H1 (cell line): ENCODE measurements at regions not wholly inside any gene's neighbourhood (a gene's known extent, or its start where the extent isn't known, plus 50 kb on each side); places are given as distances from the start of the nearest gene placed in this dataset.

Source experiments
- CTCF ChIA-PET: fragments of 300-600 bp; sonication (Branson Sonifier 250); formaldehyde crosslinking; loops from one replicate; lab custom pipeline; 2021; ENCODE audit not compliant: partially characterized antibody; lab: Charles Lee
- POLR2A ChIA-PET: fragments of 300-600 bp; sonication (Branson Sonifier 250); formaldehyde crosslinking; loops from one replicate; lab custom pipeline; 2021; ENCODE audit warnings: inconsistent platforms; ENCODE audit not compliant: partially characterized antibody; lab: Charles Lee
- DNase-seq, 2 experiments: peaks; one replicate each; pipeline versions ENCODE4 v3.0.0 to v3.0.0-alpha.2; 2010 to 2022; ENCODE audit warnings: low spot score in 2 of 2, low read depth in 1 of 2, mixed read lengths in 1 of 2
- FAIRE-seq: peaks from 2 replicates; lab custom pipeline; 2011; peaks lifted over from hg19 to GRCh38; lab: Jason Lieb, UNC
- H2AFZ ChIP-seq: 2 replicates; pipeline ENCODE4 v1.8.1; 2012; ENCODE audit warnings: low read length, inconsistent platforms
- H2AK5ac ChIP-seq: 2 replicates; pipeline ENCODE4 v1.6.1; 2013; ENCODE audit warnings: low read depth, low read length
- H2BK120ac ChIP-seq: replicated peaks from 2 replicates; pipeline ENCODE3; 2013; ENCODE audit warnings: low read depth, low read length, inconsistent platforms
- H2BK12ac ChIP-seq: 2 replicates; pipeline ENCODE4 v1.6.1; 2013; ENCODE audit warnings: low read depth, low read length
- H2BK15ac ChIP-seq: 2 replicates; pipeline ENCODE4 v1.6.1; 2013; ENCODE audit warnings: low read length
- H2BK20ac ChIP-seq: 2 replicates; pipeline ENCODE4 v1.6.1; 2013; ENCODE audit warnings: low read length
- H2BK5ac ChIP-seq: 2 replicates; pipeline ENCODE4 v1.6.1; 2013; ENCODE audit warnings: low read depth, low read length
- H3K14ac ChIP-seq: 2 replicates; pipeline ENCODE4 v1.6.1; 2013; ENCODE audit warnings: inconsistent platforms; ENCODE audit not compliant: insufficient read length
- H3K18ac ChIP-seq: 2 replicates; pipeline ENCODE4 v1.6.1; 2013; ENCODE audit warnings: low read length; ENCODE audit errors: extremely low read depth
- H3K23ac ChIP-seq: 2 replicates; pipeline ENCODE4 v1.6.1; 2013; ENCODE audit warnings: inconsistent platforms; ENCODE audit not compliant: insufficient read length
- H3K23me2 ChIP-seq: 2 replicates; pipeline ENCODE4 v1.6.1; 2013; ENCODE audit warnings: low read depth, low read length
- H3K27ac ChIP-seq: 2 replicates; pipeline ENCODE4 v1.6.1; 2011; ENCODE audit warnings: low read depth, low read length, inconsistent platforms
- H3K27me3 ChIP-seq, 4 experiments: replicated peaks in 1 of 4; 1 replicate in 1 of 4; 2 replicates in 3 of 4; pipeline versions ENCODE4 v1.6.1 to v1.8.1; 2011 to 2013; ENCODE audit warnings: low read length in 3 of 4, mild to moderate bottlenecking in 3 of 4, inconsistent platforms in 2 of 4, mixed read lengths in 2 of 4, moderate library complexity in 1 of 4; ENCODE audit not compliant: control insufficient read depth in 3 of 4, insufficient read depth in 3 of 4; ENCODE audit errors: extremely low read depth in 1 of 4
- H3K36me3 ChIP-seq, 4 experiments: 2 replicates each; pipeline versions ENCODE4 v1.6.1 to v1.8.1; 2011 to 2013; ENCODE audit warnings: mild to moderate bottlenecking in 4 of 4, low read length in 3 of 4, moderate library complexity in 2 of 4, control low read depth in 1 of 4, inconsistent platforms in 1 of 4; ENCODE audit not compliant: insufficient read depth in 4 of 4, control insufficient read depth in 2 of 4
- H3K4ac ChIP-seq: replicated peaks from 2 replicates; pipeline ENCODE3; 2013; ENCODE audit warnings: low read length, low read depth, mixed read lengths, inconsistent platforms; ENCODE audit not compliant: insufficient read length
- H3K4me1 ChIP-seq, 4 experiments: replicated peaks in 1 of 4; 1 replicate in 1 of 4; 2 replicates in 3 of 4; pipeline versions ENCODE4 v1.6.1 to v1.8.1; 2011 to 2013; ENCODE audit warnings: low read length in 3 of 4, inconsistent platforms in 2 of 4, mixed read lengths in 1 of 4; ENCODE audit not compliant: insufficient read depth in 4 of 4, control insufficient read depth in 3 of 4
- H3K4me2 ChIP-seq, 2 experiments: 2 replicates each; pipeline versions ENCODE4 v1.6.1 to v1.8.1; 2011 to 2013; ENCODE audit warnings: low read depth in 2 of 2, low read length in 2 of 2, control low read depth in 1 of 2, inconsistent platforms in 1 of 2, mild to moderate bottlenecking in 1 of 2; ENCODE audit not compliant: insufficient read depth in 1 of 2
- H3K4me3 ChIP-seq, 4 experiments: fragments of 200-600, 300-600 bp in 1 of 4; sonication (generic), shearing (Covaris generic), sonication (Bioruptor Twin) in 1 of 4; 2 replicates each; pipeline versions ENCODE4 v1.5.1 to v1.8.1; 2011 to 2016; ENCODE audit warnings: low read length in 4 of 4, low read depth in 3 of 4, control low read depth in 2 of 4, inconsistent platforms in 2 of 4, mild to moderate bottlenecking in 2 of 4, mixed read lengths in 1 of 4, moderate library complexity in 1 of 4; ENCODE audit not compliant: insufficient read depth in 2 of 4; ENCODE audit errors: extremely low read depth in 1 of 4
- H3K56ac ChIP-seq: replicated peaks from 2 replicates; pipeline ENCODE3; 2013; ENCODE audit warnings: low read depth, mild to moderate bottlenecking, mixed read lengths, low read length, inconsistent platforms; ENCODE audit not compliant: insufficient read length
- H3K79me1 ChIP-seq: 2 replicates; pipeline ENCODE4 v1.6.1; 2013; ENCODE audit warnings: low read depth, low read length, control low read depth
- H3K79me2 ChIP-seq, 2 experiments: 2 replicates each; pipeline versions ENCODE4 v1.6.1 to v1.8.1; 2012 to 2013; ENCODE audit warnings: low read length in 2 of 2, mild to moderate bottlenecking in 2 of 2, inconsistent platforms in 1 of 2; ENCODE audit not compliant: insufficient read depth in 2 of 2, control insufficient read depth in 1 of 2
- H3K9ac ChIP-seq, 4 experiments: replicated peaks in 1 of 4; 1 replicate in 1 of 4; 2 replicates in 3 of 4; pipeline versions ENCODE4 v1.6.1 to v1.8.1; 2011 to 2013; ENCODE audit warnings: low read depth in 3 of 4, low read length in 3 of 4, control low read depth in 2 of 4, mild to moderate bottlenecking in 2 of 4, moderate library complexity in 2 of 4, inconsistent platforms in 1 of 4; ENCODE audit errors: extremely low read depth in 1 of 4
- H3K9me3 ChIP-seq, 2 experiments: 2 replicates each; pipeline versions ENCODE4 v1.6.1 to v1.8.1; 2012 to 2013; ENCODE audit warnings: mild to moderate bottlenecking in 2 of 2, moderate library complexity in 2 of 2, control low read depth in 1 of 2, inconsistent platforms in 1 of 2, low read depth in 1 of 2, low read length in 1 of 2, mixed read lengths in 1 of 2; ENCODE audit not compliant: insufficient read depth in 2 of 2
- H4K20me1 ChIP-seq, 2 experiments: replicated peaks in 1 of 2; 2 replicates each; pipeline versions ENCODE3 to v1.8.1; 2011 to 2013; ENCODE audit warnings: inconsistent platforms in 2 of 2, low read length in 2 of 2, mild to moderate bottlenecking in 1 of 2; ENCODE audit not compliant: insufficient read depth in 2 of 2, control insufficient read depth in 1 of 2
- H4K5ac ChIP-seq: 2 replicates; pipeline ENCODE4 v1.6.1; 2013; ENCODE audit warnings: low read length, low read depth, mixed read lengths, inconsistent platforms; ENCODE audit not compliant: insufficient read length
- H4K8ac ChIP-seq: 2 replicates; pipeline ENCODE4 v1.8.0; 2013; ENCODE audit warnings: mild to moderate bottlenecking, moderate library complexity, low read length, inconsistent platforms; ENCODE audit not compliant: insufficient read depth; ENCODE audit errors: extremely low read depth
- H4K91ac ChIP-seq: replicated peaks from 2 replicates; pipeline ENCODE3; 2013; ENCODE audit warnings: low read length, mixed read lengths, inconsistent platforms; ENCODE audit not compliant: insufficient read length
- ASH2L ChIP-seq: fragments of 200-600, 300-600 bp; sonication (generic); IDR thresholded peaks from one replicate; pipeline ENCODE4 v1.7.1; 2017; ENCODE audit warnings: low read length
- BACH1 ChIP-seq: IDR thresholded peaks from 2 replicates; pipeline ENCODE4 v1.6.1; 2012; ENCODE audit warnings: low read length, improper control_type of control experiment
- BCL11A ChIP-seq, 2 experiments: IDR thresholded peaks; one replicate each; pipeline ENCODE4 v1.6.1; 2011; ENCODE audit warnings: low read depth in 2 of 2, low read length in 2 of 2, mild to moderate bottlenecking in 2 of 2
- BRCA1 ChIP-seq: IDR thresholded peaks from 2 replicates; pipeline ENCODE4 v1.6.1; 2012; ENCODE audit warnings: low read depth, low read length, improper control_type of control experiment
- CBX5 ChIP-seq: fragments of 300-800, 300-1000 bp; sonication (generic); IDR thresholded peaks from 2 replicates; pipeline ENCODE4 v1.7.1; 2016; ENCODE audit warnings: antibody characterized with exemption, low read length, low read depth
- CREB1 ChIP-seq: IDR thresholded peaks from 2 replicates; pipeline ENCODE4 v1.6.1; 2012; ENCODE audit warnings: inconsistent platforms
- EZH2 ChIP-seq: fragments of 200-600 bp; sonication (generic); IDR thresholded peaks from 2 replicates; pipeline ENCODE4 v1.7.1; 2012; ENCODE audit warnings: low read depth, mild to moderate bottlenecking, moderate library complexity, low read length, inconsistent platforms; ENCODE audit not compliant: severe bottlenecking
- GABPA ChIP-seq: IDR thresholded peaks from 2 replicates; pipeline ENCODE4 v1.6.1; 2011; ENCODE audit warnings: mild to moderate bottlenecking, low read length, moderate library complexity, borderline replicate concordance; ENCODE audit not compliant: insufficient read depth
- HDAC6 ChIP-seq: IDR thresholded peaks from one replicate; pipeline ENCODE4 v1.7.1; 2012; ENCODE audit warnings: low read depth, mild to moderate bottlenecking, inconsistent platforms, low read length, moderate library complexity
- JUND ChIP-seq: IDR thresholded peaks from 2 replicates; pipeline ENCODE4 v1.6.1; 2011; ENCODE audit warnings: mild to moderate bottlenecking, improper control_type of control experiment, low read length
- KDM4A ChIP-seq: IDR thresholded peaks from one replicate; pipeline ENCODE4 v1.7.1; 2012; ENCODE audit warnings: low read depth, mild to moderate bottlenecking, moderate library complexity, low read length, inconsistent platforms; ENCODE audit not compliant: severe bottlenecking
- MAX ChIP-seq: IDR thresholded peaks from 2 replicates; pipeline ENCODE4 v1.6.1; 2012; ENCODE audit warnings: inconsistent platforms
- POLR2A ChIP-seq, 2 experiments: IDR thresholded peaks; 1 replicate in 1 of 2; 2 replicates in 1 of 2; pipeline ENCODE4 v1.6.1; 2011; ENCODE audit warnings: low read depth in 2 of 2, low read length in 2 of 2, mild to moderate bottlenecking in 2 of 2; ENCODE audit errors: control extremely low read depth in 1 of 2
- SP2 ChIP-seq: IDR thresholded peaks from 2 replicates; pipeline ENCODE4 v1.6.1; 2012; ENCODE audit warnings: mild to moderate bottlenecking, low read length, inconsistent platforms
- TAF7 ChIP-seq: optimal IDR thresholded peaks from 2 replicates; pipeline ENCODE3; 2011; ENCODE audit warnings: low read depth, mild to moderate bottlenecking, inconsistent platforms, low read length, moderate library complexity, borderline replicate concordance
- WGBS, 2 experiments: shearing (Covaris generic) in 1 of 2; methylation state at CpG; one replicate each; pipeline versions ENCODE4 v1.1.6 to v1.1.7; 2013 to 2015; ENCODE audit warnings: low lambda C conversion rate in 2 of 2, mixed read lengths in 2 of 2, inconsistent platforms in 1 of 2, low coverage in 1 of 2, missing lambda C conversion rate in 1 of 2; ENCODE audit not compliant: insufficient replicate concordance in 2 of 2, insufficient coverage in 1 of 2, insufficient read length in 1 of 2; ENCODE audit errors: extremely low coverage in 1 of 2, missing lambda C conversion rate in 1 of 2; 5-methylcytosine and 5-hydroxymethylcytosine counted together

- Histone ChIP-seq H3K4me2 (no peak overlapping the region), H2AK5ac (no peak overlapping the region), H4K20me1 (no peaks in the 10 kb centered on the region), H3K9ac (no peak overlapping the region), H2BK15ac (no peak overlapping the region), H2AFZ (no peak overlapping the region), H3K18ac (no peak overlapping the region), H2BK120ac (no peak overlapping the region), H3K79me1 (no peaks in the 10 kb centered on the region), H2BK12ac (no peak overlapping the region), H4K5ac (no peak overlapping the region), H3K27me3 (no peaks in the 10 kb centered on the region), H3K23ac (no peak overlapping the region), H3K79me2 (no peaks in the 10 kb centered on the region), H2BK5ac (no peak overlapping the region), H3K9me3 (no peaks in the 10 kb centered on the region), H2BK20ac (no peak overlapping the region), H3K27ac (no peak overlapping the region), H3K4ac (no peak overlapping the region), H3K36me3 (no peaks in the 10 kb centered on the region), H3K4me3 (no peak overlapping the region), H4K91ac (no peak overlapping the region), H3K4me1 (no peaks in the 10 kb centered on the region), H3K23me2 (no peaks in the 10 kb centered on the region), H4K8ac (no peak overlapping the region), H3K14ac (no peak overlapping the region), H3K56ac (no peak overlapping the region)
- ChIA-PET POLR2A (no interaction called here), CTCF (no interaction called here)
- no peak for FAIRE-seq
- 81% methylated on average over 6 of the region's 7 CpGs; no CpG with 5 or more reads in 1 of the 2 experiments for WGBS, 2 experiments
- DNase-seq = no peak
- no peak for TF ChIP-seq TAF7
- no peak for TF ChIP-seq MAX
- no peak for TF ChIP-seq KDM4A
- no peak for TF ChIP-seq POLR2A (IDR thresholded peaks at IDR 0.05; ENCODE audit: control extremely low read depth in 1 of 2, low read depth in 2 of 2, low read length in 2 of 2)
- TF ChIP-seq BRCA1 = no peak
- TF ChIP-seq CREB1 = no peak
- TF ChIP-seq SP2 = no peak
- TF ChIP-seq CBX5 = no peak
- TF ChIP-seq HDAC6 = no peak
- no peak for TF ChIP-seq GABPA
- TF ChIP-seq EZH2 = no peak
- TF ChIP-seq ASH2L = no peak
- TF ChIP-seq BACH1 = no peak
- no peak for TF ChIP-seq BCL11A (IDR thresholded peaks at IDR 0.05; ENCODE audit: low read depth in 2 of 2, low read length in 2 of 2)
- no peak for TF ChIP-seq JUND
Observed at GRCh38 chr7:18177815-18178660, 150.4 kb upstream of the PRPS1L1 start.
